HG02938 (cell line): ENCODE measurements at regions not wholly inside any gene's neighbourhood (a gene's known extent, or its start where the extent isn't known, plus 50 kb on each side); places are given as distances from the start of the nearest gene placed in this dataset.

Experiments used
- ATAC-seq: cut with Tn5 transposase; IDR thresholded peaks from one replicate; pipeline ENCODE4 v1.9.1; 2021; ENCODE audit warnings: mild to moderate bottlenecking, moderate library complexity; ENCODE audit not compliant: unreplicated experiment

DNA sequence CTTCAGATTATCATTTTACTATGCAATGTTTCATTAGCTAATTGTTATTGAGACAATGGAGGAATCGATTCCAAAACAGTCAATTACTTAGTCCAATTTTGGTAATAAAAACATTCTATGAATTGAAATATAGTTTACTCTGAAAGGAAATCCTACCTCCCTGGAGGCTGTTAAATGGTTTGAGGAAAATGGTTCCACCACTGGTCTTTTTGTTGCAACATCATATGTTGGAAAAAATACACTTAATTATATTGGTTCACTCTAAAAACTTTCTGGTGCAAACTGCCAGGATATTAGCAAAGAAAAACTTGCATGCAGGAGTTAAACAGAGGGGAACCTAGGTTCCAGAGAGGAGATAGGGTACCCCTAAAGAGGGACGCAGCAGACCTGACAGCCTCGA, 267.3 kb upstream of the LYZL1 start:
- no peak for ATAC-seq

DNA sequence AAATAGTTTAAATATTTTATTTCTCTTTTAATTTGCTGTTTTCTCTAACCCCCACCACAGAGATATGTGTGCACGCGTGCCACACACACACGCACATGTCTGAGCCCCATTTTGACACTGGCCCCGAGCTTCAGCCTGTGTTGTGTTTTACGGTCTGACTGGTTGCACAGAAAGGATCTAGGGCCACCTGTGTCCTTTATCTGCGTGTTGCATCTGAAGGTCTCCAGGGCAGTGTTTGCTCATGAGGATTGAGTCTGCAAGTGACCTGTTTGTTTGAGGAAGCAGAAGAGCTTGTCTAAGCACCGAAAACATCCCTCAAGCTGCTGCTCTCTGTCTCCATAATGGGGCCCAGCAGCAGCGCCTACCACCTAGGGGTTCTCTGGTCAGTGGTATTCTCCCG, 266.4 kb upstream of the LYZL1 start:
- ATAC-seq, result no peak

DNA sequence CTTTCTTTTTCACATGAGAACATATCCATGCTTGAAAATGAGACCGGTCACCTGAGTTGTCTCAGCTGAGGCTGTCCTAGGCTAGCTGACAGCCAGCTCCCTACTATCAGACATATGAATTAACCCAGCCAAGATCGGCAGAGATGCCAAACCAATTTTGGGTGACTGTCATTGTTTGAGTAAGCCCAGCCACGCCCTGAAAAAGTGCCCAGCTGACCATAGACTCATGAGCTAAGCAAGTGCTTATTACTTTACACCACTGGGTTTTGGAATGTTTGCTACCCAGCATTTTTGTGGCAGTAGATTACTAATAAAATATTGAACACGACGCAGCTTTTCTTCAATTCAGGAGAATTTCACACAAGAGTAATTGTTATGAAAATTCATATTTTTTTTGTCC, 265.2 kb upstream of the LYZL1 start:
- no peak for ATAC-seq

DNA sequence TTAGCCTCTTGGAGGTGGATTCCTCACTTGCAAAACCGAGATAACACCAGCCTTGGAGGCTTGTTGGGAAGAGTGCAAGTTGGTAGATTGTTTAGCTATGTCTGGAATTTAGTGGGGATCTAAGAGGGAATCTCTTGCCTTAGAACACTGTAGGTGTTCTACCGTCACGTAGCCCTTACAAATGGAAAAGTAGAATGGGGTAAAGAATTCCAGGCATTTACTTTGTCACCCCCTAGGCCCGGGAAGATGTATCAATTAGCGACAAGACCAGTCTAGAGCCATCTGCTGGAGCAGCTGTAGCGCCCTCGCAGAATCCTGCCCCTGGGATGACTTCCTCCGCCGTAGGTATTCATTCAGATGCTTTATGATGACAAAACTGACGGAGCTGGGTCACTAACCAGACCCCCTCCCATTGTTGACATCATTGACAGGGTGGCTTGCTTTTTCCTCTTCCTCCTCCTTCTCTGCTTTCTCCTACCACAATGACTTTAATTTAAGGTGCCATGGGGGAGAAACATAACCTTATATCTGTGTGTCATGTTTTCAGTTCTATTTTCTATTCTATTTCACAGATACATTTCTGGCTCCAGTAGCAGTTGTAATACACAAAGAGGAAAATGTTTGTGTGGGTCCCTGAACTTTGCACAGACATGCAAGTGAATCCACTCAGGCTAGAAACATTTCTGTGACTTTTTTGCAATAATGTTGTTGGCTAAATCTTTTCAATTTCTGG, 262.6 kb upstream of the LYZL1 start:
- no peak for ATAC-seq

DNA sequence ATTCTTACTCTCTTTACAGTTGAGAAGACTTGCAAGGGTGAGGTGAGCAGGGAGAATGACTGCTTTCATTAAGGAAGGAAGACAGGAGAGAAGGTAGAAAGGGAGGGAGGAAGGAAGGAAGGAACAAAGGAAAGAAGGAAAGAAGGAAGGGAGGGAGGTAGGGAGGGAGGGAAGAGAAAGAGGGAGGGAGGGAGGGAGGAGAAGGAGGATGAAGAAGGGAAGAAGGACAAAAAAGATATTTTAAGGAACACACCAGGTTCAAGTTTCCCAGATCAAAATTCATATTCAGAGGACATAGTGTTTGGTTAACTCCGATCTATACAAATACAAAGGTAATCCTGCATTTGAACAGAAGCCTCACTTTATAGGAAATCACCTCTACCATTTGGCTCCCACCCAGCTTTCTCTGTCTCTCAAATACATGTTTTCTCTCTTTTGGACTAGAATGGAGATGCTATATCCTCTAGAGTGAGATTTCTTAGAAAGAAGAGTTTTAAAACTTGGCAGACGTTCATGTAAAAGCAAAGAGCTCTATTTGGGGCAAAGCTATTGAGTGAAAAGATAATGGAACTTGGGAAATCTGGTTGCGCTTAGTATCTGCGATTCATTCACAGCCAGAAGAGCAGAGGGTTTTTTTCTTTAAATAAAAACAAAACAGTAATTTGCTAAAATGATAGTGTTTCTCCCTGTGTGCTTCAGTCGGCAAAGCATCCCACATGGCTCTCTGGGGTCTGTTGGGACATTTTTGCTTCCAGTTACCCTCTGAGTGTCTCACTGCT, 261.9 kb upstream of the LYZL1 start:
- no peak for ATAC-seq

DNA sequence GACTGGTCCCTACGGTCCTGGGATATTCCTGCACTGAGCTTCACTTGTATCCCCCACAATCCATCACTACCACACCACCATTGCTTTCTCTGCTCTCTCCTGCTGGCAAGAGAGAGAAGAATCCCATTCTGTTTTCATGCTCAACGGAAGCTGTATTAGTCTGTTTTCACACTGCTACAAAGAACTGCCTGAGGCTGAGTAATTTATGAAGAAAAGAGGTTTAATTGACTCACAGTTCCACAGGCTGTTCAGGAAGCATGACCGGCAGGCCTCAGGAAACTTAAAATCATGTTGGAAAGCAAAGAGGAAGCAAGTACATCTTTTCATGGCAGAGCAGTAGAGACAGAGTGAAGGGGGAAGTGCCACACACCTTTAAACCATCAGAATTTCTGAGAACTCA, 260.4 kb upstream of the LYZL1 start:
- no peak for ATAC-seq

DNA sequence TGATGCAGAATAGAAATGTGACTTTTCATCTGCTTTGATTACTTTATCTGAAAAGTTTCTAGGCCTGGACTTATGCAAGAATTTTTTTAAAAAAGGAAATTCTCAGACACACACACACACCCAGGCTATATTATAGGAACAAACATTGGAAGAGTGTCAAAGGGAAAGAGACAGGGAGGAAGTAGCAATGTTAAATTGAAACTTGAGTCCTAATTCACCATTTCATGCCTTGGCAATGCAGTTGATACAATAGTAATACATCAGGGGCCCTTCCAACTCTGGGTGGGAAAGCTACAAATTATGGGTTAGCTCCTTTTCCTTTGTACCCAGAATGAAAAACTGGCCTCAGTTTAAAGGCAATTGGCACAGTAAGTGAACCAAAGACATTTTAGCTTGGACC, 258.0 kb upstream of the LYZL1 start:
- ATAC-seq, result no peak

DNA sequence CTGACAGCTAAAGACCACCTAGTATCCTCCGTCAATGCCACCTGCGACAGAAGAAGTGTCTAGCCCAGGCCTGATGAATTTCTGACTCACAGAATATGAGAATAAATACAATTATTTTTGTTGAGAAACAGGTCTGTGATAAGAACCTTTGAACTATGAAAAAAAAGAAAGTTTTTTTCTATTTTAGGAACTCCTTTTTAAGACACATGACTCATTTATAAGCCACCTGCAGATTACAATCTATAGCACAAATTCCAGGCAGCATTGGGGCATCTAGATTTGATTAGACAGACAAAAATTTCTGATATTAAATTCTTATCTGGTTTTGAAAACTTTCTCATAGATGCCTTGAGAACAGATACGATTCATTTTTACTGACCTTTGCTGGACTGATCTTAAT, 256.7 kb upstream of the LYZL1 start:
- ATAC-seq, result no peak

DNA sequence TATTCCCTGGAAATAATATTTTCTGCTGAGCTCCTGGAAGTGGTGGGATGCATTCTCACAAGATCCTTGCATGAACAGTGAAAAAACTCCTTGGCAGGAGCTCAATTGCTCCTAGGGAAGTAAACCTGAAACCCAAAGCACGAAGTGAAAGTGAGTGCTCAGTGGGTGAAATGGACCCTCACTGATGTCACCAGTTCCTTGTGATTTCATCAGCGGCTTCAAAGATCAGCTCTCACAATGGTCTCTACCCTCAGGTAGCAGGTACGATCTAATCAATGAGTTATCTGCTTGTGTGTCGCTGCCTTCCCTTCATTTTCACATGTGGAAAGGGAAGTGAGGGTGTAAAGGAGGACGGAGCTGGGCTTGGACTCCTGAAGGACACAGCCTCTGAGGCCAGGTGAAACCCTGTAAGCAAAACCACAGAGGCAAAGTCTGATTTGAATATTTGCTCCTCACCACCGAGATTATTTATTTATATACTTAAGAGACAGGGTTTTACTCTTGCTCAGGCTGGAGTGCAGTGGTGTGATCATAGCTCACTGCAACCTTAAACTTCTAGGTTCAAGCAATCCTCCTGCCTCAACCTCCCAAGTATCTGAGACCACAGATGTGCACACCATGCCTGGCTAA, 255.4 kb upstream of the LYZL1 start:
- peak; percentile 55 for ATAC-seq

DNA sequence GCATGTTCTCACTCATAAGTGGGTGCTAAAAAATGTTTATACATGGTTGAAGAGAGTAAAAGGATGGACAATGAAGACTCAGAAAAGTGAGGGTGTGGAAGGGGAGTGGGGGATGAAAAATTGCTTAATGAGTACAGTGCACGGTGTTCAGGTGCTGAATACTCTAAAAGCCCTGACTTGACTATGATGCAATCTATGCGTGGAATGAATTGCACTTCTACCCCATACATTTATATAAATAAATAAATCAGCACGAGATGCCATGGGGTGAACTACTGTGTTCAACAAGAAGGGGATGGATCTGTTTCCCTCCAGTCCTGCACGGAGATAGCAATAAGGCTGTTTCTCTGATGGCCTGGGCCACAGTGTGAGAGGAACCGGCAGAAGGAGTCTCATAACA, 254.3 kb upstream of the LYZL1 start:
- ATAC-seq, result no peak

DNA sequence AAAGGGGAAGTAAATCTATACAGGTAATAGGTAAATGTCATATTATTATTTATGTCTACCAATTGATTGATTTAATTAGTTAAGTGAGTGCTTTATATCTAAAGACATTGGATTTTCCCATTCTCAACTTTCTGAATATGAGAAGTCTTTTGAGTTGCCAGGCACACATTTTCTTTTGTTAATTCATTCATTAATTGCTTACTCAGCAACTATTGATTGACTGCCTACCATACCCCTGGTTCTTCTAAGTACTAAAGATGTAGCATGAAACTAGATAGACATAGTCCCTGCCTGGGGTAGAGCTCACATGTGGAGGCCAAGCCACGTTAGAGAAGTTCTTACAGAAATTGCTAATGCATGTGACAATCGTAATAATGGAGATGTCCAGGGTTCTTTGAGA, 253.1 kb upstream of the LYZL1 start:
- no peak for ATAC-seq

DNA sequence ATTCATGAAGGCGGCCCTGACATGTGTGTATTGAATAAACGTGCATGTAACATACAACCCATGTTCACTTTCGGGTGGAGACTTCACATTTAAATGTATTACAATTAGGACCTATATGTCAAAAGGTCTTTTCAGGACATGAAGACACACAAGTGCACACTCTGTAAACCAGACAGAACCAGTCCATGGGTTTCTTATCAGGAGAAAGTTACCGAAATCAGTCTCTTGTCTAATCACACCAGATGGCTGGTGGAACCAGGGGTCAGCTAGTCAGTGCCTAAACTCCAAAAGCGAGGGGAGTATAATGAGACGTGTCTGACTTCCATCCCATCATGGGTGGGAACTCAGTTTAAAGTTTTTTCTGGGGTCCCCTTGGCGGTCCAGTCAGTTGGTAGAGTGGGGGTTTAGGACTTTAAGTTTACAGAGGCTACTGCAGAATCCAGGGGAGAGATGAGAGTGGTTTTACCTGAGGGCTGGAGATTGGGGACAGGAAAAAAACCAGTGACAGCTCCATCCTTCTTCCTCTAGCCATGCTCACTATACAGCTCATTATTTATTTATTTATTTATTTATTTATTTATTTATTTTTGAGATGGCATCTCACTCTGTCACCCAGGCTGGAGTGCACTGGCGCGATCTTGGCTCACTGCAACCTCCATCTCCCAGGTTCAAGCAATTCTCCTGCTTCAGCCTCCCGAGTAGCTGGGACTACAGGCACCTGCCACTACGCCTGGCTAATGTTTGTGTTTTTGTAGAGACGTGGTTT, 251.3 kb upstream of the LYZL1 start:
- no peak for ATAC-seq

DNA sequence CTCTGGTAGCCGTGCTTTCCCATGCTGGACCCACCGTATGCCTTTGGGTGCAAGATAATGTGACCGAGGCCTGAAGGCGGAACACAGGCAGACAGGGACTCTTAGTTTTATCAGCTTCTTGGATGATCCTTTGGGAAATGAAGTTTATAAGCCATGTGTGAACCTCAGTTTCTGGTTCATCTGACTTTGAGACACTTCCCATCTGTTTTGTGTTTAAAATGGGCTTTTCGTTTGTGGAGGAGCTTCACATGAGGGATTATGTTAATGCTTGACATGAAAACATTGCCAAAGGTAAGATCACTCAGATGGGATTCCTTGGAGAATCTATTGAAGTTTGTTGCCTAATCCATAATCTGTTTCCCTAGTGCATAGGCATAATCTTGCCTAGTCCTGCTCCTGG, 249.8 kb upstream of the LYZL1 start:
- ATAC-seq, result no peak

DNA sequence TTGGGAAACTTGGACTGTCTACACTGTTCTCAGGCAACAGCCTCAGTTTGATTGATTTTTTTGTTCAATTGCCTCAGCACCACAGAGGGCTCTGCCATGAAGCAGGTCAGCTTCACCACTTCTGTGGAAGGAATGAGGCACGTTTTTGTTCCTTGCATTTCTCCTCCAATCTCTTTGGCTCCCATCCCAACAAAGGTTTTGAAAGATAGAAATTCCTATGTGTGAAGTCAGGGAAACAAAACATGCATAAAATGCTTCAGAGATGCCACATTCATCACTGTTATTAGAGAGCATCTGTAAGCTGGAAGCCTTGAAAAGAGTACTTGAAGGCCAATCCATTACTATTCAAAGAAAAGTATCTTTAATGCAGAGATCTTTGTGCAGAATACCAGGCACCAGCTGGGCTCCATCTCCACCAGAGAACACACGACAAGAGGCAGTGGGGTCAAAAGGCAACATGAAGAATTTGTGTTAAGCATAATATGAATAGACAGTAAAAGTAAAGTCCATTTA, 249.1 kb upstream of the LYZL1 start:
- ATAC-seq, result no peak

DNA sequence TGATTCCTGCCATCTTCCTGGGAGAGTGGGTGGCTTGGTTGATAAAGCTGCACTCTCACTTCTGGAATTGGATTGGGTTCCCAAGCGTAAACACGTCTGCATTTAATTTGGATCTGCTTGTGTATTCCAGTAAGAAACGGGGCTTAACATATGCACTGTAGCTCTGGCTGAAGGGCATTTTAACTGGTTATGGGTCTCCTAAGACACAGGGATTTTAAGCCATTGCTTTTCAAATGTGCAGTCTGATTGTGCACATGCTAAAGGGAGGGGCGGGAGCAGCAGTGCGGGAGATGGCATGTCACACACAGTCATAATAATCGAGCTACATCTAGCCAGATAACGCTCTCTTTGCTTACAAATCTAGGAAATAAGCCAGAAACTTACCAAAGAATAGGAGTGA, 247.3 kb upstream of the LYZL1 start:
- no peak for ATAC-seq

DNA sequence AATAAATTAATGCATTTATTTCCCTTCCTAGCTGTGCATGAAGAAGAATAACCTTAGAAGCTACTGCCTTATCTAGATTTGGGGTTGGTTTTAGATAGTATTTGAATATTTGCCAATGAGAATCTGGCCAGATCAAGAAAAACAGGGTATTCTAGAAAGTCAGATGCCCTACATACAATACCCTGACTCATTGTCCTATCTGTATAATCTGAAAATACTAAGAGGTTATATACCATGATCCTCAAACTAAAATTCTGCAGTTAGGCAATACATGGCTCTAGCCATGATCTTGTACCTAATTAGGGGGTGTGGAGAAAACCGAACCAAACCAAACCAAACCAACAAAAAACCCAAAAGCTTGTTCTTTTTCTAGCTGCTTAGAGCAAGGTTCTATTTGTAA, 240.4 kb upstream of the LYZL1 start:
- ATAC-seq, result no peak

DNA sequence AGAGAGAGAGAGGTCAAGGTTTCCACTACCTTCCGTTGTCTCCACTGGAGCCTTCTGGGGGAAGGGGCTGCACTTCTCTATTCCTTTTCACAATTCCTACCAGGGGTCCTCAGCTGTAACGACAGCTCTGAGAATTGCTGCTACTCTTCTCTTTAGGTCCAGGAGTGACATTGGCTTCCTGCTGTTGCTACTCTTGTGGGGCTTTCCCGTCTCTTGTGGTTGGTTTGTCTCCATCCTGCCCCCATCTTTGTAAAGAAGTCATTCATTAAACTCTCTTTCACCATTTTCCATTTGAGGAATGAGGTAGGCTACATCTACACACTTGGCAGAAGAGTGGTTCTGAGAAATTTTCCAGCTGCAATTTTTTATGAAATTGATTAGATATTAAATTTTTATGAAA, 238.8 kb upstream of the LYZL1 start:
- ATAC-seq, result no peak

DNA sequence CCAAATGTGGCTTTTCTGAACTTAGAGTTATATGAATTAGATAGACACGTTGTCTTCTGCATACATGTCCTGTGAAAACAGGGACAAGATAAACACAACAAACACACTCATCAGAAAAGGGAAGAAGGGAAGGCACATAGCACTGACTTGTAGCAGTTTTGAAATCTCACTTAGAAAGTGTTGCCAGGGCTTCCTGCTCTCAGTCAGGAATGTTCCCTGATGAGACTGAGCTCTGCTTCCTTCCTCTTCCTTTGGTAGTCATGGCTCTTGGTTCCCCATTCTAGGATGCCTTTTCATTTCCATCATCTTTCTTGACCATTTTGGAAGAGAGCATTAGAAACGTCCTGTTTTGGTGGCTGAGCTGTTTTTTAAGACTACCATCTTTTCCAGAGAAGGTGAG, 233.8 kb upstream of the LYZL1 start:
- no peak for ATAC-seq

DNA sequence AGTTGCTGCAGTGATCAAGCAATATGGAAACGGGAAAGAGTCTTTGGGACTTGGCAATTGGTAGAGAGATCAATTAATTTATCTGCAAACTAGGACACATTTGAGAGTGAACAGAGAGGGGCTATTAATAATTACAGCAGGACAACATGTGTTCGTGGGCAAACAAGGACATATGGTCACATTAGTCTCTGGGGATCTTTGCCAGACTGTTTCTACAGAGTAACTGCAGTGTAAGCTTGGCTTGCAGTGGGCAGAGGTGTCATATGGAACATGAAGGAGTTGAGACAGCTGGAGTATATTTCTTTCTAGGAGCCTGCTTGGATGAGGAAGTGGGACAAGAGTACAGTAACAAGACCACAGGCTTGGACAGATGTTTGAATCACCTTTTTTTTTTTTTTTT, 232.1 kb upstream of the LYZL1 start:
- no peak for ATAC-seq

DNA sequence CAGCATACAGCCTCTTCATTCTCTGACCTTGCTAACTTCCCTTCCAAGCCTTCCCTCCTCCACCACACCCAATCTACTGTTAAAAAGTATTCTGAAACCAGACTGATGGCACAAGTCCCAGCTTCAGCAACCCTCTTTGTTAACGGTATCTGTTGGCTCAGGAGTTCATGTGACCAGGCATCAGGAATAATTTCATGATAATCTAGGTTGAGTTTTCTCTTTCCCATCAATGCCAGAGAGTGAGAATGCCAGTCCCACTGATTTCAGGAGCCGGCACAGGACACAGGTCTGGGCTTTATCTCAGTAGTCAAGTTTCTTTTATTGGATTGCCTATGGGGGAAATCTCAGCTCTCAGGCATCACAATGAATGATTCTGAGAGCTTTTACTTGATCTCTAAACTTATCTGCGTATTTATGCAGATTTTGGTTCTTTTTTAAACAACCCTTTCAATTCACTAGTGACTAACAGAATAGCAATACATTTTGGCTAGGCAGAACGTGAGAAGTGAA, 231.0 kb upstream of the LYZL1 start:
- no peak for ATAC-seq
